Keratinocyte (primary cell): ENCODE measurements at regions not wholly inside any gene's neighbourhood (a gene's known extent, or its start where the extent isn't known, plus 50 kb on each side); places are given as distances from the start of the nearest gene placed in this dataset.

Experiments used
- CTCF ChIP-seq, 3 experiments: IDR thresholded peaks in 1 of 3; conservative IDR thresholded peaks in 1 of 3; optimal IDR thresholded peaks in 1 of 3; 2 replicates in 2 of 3; 3 replicates in 1 of 3; pipeline versions ENCODE3 to v1.5.1; 2011; ENCODE audit warnings: low read length in 3 of 3, mild to moderate bottlenecking in 3 of 3, moderate library complexity in 2 of 3, control low read depth in 1 of 3, inconsistent platforms in 1 of 3; ENCODE audit not compliant: insufficient read depth in 2 of 3; ENCODE audit errors: extremely low read depth in 1 of 3
- EZH2 ChIP-seq: IDR thresholded peaks from one replicate; pipeline ENCODE4 v1.6.1; 2012; ENCODE audit warnings: inconsistent platforms, mild to moderate bottlenecking, low read length, moderate library complexity

DNA sequence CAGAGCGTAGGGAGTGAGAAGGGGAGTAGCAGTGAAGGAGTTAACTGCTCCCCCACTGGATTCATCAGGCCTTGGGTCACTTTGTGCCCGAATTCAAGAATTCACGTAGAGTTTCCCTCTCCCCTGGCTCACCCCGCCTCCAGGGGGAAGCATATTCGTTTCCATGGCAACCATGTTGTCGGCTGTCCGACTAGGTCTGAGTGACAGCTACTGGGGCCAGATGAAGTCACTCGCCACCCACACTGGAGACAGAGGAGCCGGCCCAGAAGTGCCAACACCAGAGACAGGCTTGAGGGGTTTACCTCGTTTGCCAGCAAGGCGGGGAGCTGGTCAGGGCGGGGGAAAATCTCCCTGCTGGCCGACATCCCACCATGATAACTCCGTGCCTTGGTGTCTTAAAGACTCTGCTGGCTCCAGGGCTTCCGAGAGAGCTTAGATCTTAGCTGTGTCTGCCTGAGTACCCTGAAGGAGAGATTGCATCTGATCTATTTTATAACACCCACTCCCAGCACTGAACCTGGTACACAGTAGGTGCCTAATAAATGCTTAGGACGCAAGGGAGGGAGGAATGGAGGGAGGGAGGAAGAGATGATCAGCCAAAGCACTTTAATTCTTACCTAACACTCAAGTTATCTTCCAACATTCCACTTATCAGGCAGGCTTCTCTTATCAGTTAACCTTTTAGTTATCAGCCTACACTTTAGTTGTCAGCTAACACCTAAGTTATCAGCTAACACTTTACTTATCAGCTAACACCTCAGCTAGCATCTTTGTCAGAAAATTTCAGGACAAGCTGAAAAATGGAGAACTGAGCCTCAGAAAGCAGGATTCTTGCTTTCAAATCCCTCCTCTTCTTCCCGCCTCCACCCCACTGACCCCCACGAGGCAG, 57.2 kb upstream of the ZNRF4 start:
- TF ChIP-seq CTCF (optimal IDR thresholded peaks at IDR 0.05 in 1 of 3, IDR thresholded peaks at IDR 0.05 in 1 of 3, conservative IDR thresholded peaks at IDR 0.05 in 1 of 3; ENCODE audit: extremely low read depth in 1 of 3, insufficient read depth in 2 of 3, low read length in 3 of 3) (no peak), EZH2 (no peak)
